ENCODE measurements at regions not wholly inside any gene's neighbourhood (a gene's known extent, or its start where the extent isn't known, plus 50 kb on each side); places are given as distances from the start of the nearest gene placed in this dataset.

- TF ChIP-seq GATA2 (IDR thresholded peaks at IDR 0.05; ENCODE audit: low read depth, low read length) (no peak), GATA3 (IDR thresholded peaks at IDR 0.05; ENCODE audit: low read depth, low read length) (no peak)
Observed at GRCh38 chr10:4093438-4093837, 308.4 kb upstream of the KLF6 start.

Measured in SH-SY5Y (cell line).